HG03103 (cell line): ENCODE measurements at regions not wholly inside any gene's neighbourhood (a gene's known extent, or its start where the extent isn't known, plus 50 kb on each side); places are given as distances from the start of the nearest gene placed in this dataset.
A peak's percentile ranks its signal among the peaks of the same experiment; 100 is the strongest.
"Not testable (repeated sequence)": the region's sequence is repeated elsewhere in the genome, so short reads cannot be mapped to it uniquely, and the experiment has no call there.

ENCODE experiments used
- ATAC-seq: cut with Tn5 transposase; IDR thresholded peaks from one replicate; pipeline ENCODE4 v1.9.1; 2021; ENCODE audit warnings: low read depth; ENCODE audit not compliant: unreplicated experiment

- ATAC-seq: no peak
Observed at GRCh38 chr10:9274206-9274755, 1219.8 kb downstream of the GATA3 start.

- no peak for ATAC-seq
Observed at GRCh38 chr10:9275861-9276260, 1221.4 kb downstream of the GATA3 start.

- ATAC-seq: no peak
Observed at GRCh38 chr10:9285690-9286089, 1231.2 kb downstream of the GATA3 start.

- ATAC-seq: no peak
Observed at GRCh38 chr10:9289811-9290210, 1235.3 kb downstream of the GATA3 start.

- ATAC-seq: no peak
Observed at GRCh38 chr10:9291081-9291480, 1236.6 kb downstream of the GATA3 start.

- no peak for ATAC-seq
Observed at GRCh38 chr10:9294132-9294663, 1239.7 kb downstream of the GATA3 start.

- peak; percentile 94 for ATAC-seq
Observed at GRCh38 chr10:9294865-9295264, 1240.4 kb downstream of the GATA3 start.

- no peak for ATAC-seq
Observed at GRCh38 chr10:9296190-9296589, 1241.7 kb downstream of the GATA3 start.

GRCh38 chr10:9297580-9297979, 1243.1 kb downstream of the GATA3 start:
- ATAC-seq: no peak

- no peak for ATAC-seq
Observed at GRCh38 chr10:9299966-9300365, 1245.5 kb downstream of the GATA3 start.

- ATAC-seq: no peak
Observed at GRCh38 chr10:9301148-9301547, 1246.7 kb downstream of the GATA3 start.

GRCh38 chr10:9301554-9301953, 1247.1 kb downstream of the GATA3 start:
- ATAC-seq: no peak

- no peak for ATAC-seq
Observed at GRCh38 chr10:9302140-9302746, 1247.8 kb downstream of the GATA3 start.

GRCh38 chr10:9305018-9305655, 1250.6 kb downstream of the GATA3 start:
- ATAC-seq: no peak

GRCh38 chr10:9311702-9312499, 1257.4 kb downstream of the GATA3 start:
- no peak for ATAC-seq

- no peak for ATAC-seq
Observed at GRCh38 chr10:9315292-9315691, 1260.8 kb downstream of the GATA3 start.

- peak; percentile 77 for ATAC-seq
Observed at GRCh38 chr10:9331583-9332008, 1277.1 kb downstream of the GATA3 start.

GRCh38 chr10:9334270-9334669, 1279.8 kb downstream of the GATA3 start:
- no peak for ATAC-seq

- ATAC-seq: no peak
Observed at GRCh38 chr10:9339716-9340115, 1285.2 kb downstream of the GATA3 start.

GRCh38 chr10:9342885-9343570, 1288.5 kb downstream of the GATA3 start:
- ATAC-seq: no peak

- not testable (repeated sequence) for ATAC-seq
Observed at GRCh38 chr10:9347933-9348332, 1293.4 kb downstream of the GATA3 start.
